Small intestine (tissue), 7 donors: ENCODE measurements at regions not wholly inside any gene's neighbourhood (a gene's known extent, or its start where the extent isn't known, plus 50 kb on each side); places are given as distances from the start of the nearest gene placed in this dataset.
"Not testable (repeated sequence)": the region's sequence is repeated elsewhere in the genome, so short reads cannot be mapped to it uniquely, and the experiment has no call there.

ENCODE experiments used
- DNase-seq, 2 donors: peaks; one replicate each; pipeline versions ENCODE4 v3.0.0 to v3.0.0-alpha.2; 2013
- FAIRE-seq: peaks from 2 replicates; lab custom pipeline; 2012; peaks lifted over from hg19 to GRCh38; lab: Jason Lieb, UNC
- H3K27ac ChIP-seq, 3 donors: one replicate each; pipeline ENCODE4 v1.5.1; 2013; ENCODE audit warnings: low read length in 2 of 3, mild to moderate bottlenecking in 2 of 3, control low read depth in 1 of 3, inconsistent platforms in 1 of 3, low read depth in 1 of 3, moderate library complexity in 1 of 3
- H3K27me3 ChIP-seq, 3 donors: one replicate each; pipeline ENCODE4 v1.6.1; 2013; ENCODE audit warnings: low read length in 3 of 3, inconsistent platforms in 1 of 3; ENCODE audit not compliant: control insufficient read depth in 3 of 3, insufficient read depth in 3 of 3
- H3K36me3 ChIP-seq, 3 donors: one replicate each; pipeline ENCODE4 v1.6.1; 2013; ENCODE audit warnings: low read length in 3 of 3, inconsistent platforms in 1 of 3, low read depth in 1 of 3, mild to moderate bottlenecking in 1 of 3, moderate library complexity in 1 of 3; ENCODE audit not compliant: control insufficient read depth in 3 of 3, insufficient read depth in 2 of 3
- H3K4me1 ChIP-seq, 3 donors: one replicate each; pipeline ENCODE4 v1.6.1; 2013; ENCODE audit warnings: low read length in 2 of 3, inconsistent platforms in 1 of 3, low read depth in 1 of 3, mild to moderate bottlenecking in 1 of 3, moderate library complexity in 1 of 3; ENCODE audit not compliant: control insufficient read depth in 3 of 3, insufficient read depth in 2 of 3
- H3K4me3 ChIP-seq, 3 donors: one replicate each; pipeline ENCODE4 v1.5.1; 2013; ENCODE audit warnings: low read length in 3 of 3, control low read depth in 1 of 3, inconsistent platforms in 1 of 3, low read depth in 1 of 3, mild to moderate bottlenecking in 1 of 3, moderate library complexity in 1 of 3
- H3K9me3 ChIP-seq, 2 donors: one replicate each; pipeline ENCODE4 v1.6.1; 2013; ENCODE audit warnings: low read depth in 1 of 2, low read length in 1 of 2; ENCODE audit not compliant: control insufficient read depth in 2 of 2, insufficient read depth in 1 of 2
- WGBS, 3 donors: extraction: QIAGEN DNeasy Blood & Tissue Kit; methylation state at CpG; one replicate each; pipeline ENCODE4 v1.1.7; 2013; 5-methylcytosine and 5-hydroxymethylcytosine counted together
- donor health status: healthy with polysubstance abuse.
- donor health status: control.
- donor health status: control.
- donor health status: Bipolar disorder and iron deficiency.
- donor health status: healthy.

DNA sequence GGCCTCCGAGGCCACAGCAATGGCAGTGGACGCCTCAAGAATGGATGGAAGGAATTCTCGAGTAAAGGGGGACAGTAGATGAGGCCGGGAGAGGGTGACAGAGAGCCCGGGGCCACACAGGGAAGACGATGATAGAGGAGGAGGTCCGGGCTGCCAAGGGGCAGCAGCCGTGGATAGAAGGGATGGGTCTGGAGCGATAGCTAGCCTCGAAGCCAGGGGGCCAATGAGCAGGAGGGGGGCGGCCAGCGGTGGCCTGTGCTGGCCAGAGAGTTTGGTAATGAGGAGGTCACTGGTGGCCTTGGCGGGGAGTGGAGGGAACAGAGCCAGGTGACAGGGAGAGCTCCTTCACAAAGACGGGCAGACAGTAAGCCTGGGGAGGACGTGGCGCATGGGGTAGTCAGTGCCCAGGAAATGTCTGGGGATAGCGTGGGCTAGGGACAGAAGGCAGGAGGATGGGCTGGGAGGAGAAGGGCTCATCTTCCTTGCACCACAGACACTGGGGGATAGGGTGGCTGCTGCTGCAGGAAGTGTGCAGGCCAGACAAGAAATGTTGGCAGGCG is 87.8 kb upstream of the ASB18 start:
- Histone ChIP-seq H3K4me1 (no peaks in the 10 kb centered on the region), H3K27ac (no peak overlapping the region), H3K4me3 (no peak overlapping the region), H3K27me3 (no peaks in the 10 kb centered on the region), H3K36me3 (peaks cover 0 to 28% (median 0%) of the 10 kb centered on the region in 3 donors), H3K9me3 (no peaks in the 10 kb centered on the region)
- DNase-seq, result no peak
- FAIRE-seq, result no peak
- 85 to 86% (median 86%) methylated on average over 18 of the region's 18 CpGs for WGBS, 3 donors

DNA sequence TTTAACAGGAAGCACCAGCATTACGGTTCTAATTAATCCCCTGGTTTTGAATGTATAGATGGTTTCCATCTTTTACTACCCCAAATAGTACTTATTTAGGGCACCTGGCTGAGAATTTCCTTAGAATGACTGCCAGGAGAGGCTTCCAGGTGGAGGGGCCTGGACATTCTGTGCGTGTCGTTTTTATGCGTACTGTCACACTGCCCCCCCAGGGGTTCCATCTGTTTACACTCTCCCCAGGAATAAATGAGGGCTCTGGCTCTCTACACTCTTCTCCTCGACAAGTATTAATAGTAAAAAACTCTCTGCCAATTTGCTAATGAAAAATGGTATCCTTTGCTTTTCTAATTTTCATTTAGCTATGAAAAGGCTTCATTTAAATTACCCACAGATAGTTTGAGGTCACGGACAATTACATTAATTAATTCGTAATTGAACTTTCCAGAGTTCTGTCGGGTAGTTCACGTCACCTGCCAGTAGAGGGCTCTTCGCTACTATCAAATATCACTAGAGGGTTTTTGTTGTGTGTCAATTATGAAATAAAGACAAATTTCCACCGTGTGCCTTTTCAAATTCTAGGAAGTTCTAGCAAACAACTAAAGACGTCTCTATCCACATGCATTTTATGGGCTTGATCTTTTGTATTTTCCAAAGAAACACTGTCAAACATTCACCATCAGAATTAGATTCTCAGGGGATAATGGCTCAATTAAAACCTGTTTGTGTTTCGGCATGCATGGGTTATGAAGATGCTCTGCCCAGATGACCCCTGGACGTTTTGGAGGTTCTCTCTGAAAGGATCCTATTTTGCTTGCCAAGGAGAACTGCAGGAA is 88.8 kb upstream of the ASB18 start:
- Histone ChIP-seq H3K27me3 (no peaks in the 10 kb centered on the region), H3K27ac (no peak overlapping the region), H3K4me3 (no peak overlapping the region), H3K9me3 (no peaks in the 10 kb centered on the region), H3K4me1 (no peaks in the 10 kb centered on the region), H3K36me3 (peaks cover 0 to 28% (median 0%) of the 10 kb centered on the region in 3 donors)
- FAIRE-seq (no peak), DNase-seq (peak; percentile 33 to 41)
- 17 to 22% (median 17%) methylated on average over 14 of the region's 14 CpGs for WGBS, 3 donors

DNA sequence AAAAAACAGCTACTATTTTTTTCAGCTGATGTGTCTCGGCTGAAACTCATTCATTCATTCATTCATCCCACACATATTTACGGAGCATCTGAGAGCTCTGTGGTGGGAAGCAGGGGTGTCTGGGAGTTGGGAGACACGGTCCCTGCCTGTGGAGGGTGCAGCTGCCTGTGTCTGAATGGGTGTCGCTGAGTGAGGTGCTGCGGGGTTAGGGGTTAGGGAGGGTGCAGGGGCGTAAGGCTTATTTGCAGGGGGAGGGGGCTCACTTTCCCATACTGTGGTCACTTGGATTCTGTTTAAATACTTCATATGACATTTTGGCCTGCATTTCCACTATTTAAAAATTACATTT is 89.4 kb upstream of the ASB18 start:
- FAIRE-seq, result no peak
- Histone ChIP-seq H3K27me3 (no peaks in the 10 kb centered on the region), H3K4me1 (no peaks in the 10 kb centered on the region), H3K4me3 (no peak overlapping the region), H3K27ac (no peak overlapping the region), H3K9me3 (no peaks in the 10 kb centered on the region), H3K36me3 (peaks cover 0 to 24% (median 0%) of the 10 kb centered on the region in 3 donors)
- no peak for DNase-seq
- WGBS, 3 donors, result 75 to 84% (median 77%) methylated on average over 6 of the region's 6 CpGs

DNA sequence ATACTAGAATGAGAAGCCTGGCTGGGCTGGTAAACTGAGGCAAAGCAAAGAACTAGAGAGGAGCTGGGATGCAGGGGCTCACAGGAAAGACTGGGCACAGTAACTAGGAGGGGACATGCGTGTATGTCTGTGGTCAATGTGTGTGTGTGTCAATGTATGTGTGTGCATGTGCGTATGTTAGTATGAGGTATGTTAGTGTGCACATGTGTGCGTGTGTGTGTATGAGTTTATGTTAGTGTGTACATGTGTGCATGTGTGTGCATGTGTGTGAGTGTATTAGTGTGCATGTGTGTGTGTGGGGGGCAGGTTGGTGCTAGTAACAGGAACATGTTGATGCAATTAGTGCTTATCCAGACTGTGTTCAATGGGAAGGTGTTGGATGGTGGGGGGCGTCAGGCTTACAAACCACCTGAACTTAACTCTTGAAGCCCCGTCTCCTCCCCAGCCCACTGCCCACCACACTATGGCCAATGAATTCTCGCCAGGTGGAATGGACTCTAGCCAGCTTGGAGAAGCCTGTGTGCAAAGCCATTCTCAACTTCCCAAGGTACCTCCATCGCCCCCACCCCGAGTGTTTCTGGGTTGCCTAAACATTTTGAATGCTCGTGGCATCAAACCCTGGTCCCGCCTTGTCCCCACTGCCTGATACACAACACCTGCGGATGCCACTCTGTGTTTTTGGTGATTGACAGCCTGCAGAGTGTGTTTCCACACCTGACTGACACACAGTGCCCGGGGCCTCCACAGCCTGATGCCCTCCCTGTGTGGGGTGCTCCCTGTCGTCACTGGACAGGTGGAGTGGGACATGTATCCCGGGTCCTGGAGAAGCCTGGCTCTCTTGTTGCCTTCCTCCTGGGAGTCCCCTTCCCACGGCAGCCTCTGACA is 90.1 kb upstream of the ASB18 start:
- H3K4me3 ChIP-seq, result no peak overlapping the region
- H3K27ac ChIP-seq, result no peak overlapping the region
- no peaks in the 10 kb centered on the region for H3K9me3 ChIP-seq
- H3K4me1 ChIP-seq, result no peaks in the 10 kb centered on the region
- WGBS, 3 donors, result 85 to 89% (median 88%) methylated on average over 15 of the region's 15 CpGs
- peaks cover 0 to 20% (median 0%) of the 10 kb centered on the region in 3 donors for H3K36me3 ChIP-seq
- no peaks in the 10 kb centered on the region for H3K27me3 ChIP-seq
- DNase-seq, result no peak
- no peak for FAIRE-seq

DNA sequence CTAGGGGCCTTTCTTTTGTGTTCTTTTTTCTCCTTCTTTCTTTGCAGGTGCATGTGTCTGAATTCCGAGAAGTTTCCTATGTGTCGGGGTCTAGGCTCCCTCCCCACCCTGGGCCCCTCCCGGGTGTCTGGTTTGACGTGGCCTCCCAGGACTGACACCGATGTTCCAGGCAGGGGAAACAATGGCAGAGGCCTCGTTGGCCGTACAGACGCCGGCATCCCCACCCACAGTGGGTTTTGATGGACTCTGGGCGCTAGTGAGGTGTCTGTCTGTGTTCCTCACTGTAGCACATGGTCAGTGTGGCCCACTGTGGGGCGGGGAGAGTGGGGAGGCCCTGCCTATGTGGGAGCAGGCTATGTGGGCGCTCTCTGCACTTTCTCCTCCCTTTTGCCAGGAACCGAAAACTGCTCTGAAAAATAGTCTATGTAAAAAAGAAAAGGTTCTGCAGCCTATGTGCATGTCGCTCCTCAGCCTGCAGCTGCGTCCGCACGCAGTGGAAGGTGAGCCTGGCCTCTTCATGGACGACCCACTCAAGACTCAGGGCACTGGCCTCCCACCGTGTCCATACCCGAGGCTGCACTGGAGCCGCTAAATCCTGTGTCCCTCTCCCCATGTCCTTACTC is 90.9 kb upstream of the ASB18 start:
- no peak overlapping the region for H3K27ac ChIP-seq
- WGBS, 3 donors, result 87 to 89% (median 89%) methylated on average over 21 of the region's 21 CpGs

DNA sequence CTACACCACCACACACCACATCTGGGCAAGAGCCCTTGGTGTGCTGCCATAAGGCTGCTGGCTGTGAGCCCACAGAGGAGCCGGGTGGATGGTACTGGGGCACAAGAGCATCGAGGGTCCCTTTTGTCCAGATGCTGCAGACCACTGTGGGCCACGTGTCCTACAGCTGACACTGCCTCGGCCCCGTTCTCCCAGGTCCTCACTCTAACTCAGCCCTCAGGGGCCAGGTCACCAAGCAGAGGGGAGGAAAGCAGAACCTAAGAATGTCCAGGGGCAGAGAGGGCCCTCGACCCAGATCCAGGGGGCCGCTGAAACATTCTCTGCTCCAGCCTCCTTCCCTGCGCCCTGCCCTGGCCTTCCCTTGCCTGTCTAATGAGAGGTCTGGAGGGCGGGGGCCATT is 91.7 kb upstream of the ASB18 start:
- H3K27me3 ChIP-seq, result no peaks in the 10 kb centered on the region
- no peaks in the 10 kb centered on the region for H3K9me3 ChIP-seq
- no peak overlapping the region for H3K4me3 ChIP-seq
- FAIRE-seq, result no peak
- no peak overlapping the region for H3K27ac ChIP-seq
- DNase-seq, result no peak
- no peaks in the 10 kb centered on the region for H3K4me1 ChIP-seq
- H3K36me3 ChIP-seq, result peaks cover 0 to 15% (median 0%) of the 10 kb centered on the region in 3 donors
- WGBS, 3 donors, result 85 to 88% (median 85%) methylated on average over 8 to 9 of the region's 9 CpGs

More for the DNA sequence above, 90.9 kb upstream of the ASB18 start:
- H3K4me3 ChIP-seq, result no peak overlapping the region
- no peaks in the 10 kb centered on the region for H3K9me3 ChIP-seq
- FAIRE-seq, result no peak
- no peaks in the 10 kb centered on the region for H3K4me1 ChIP-seq
- no peaks in the 10 kb centered on the region for H3K27me3 ChIP-seq
- DNase-seq, result no peak
- peaks cover 0 to 22% (median 0%) of the 10 kb centered on the region in 3 donors for H3K36me3 ChIP-seq

DNA sequence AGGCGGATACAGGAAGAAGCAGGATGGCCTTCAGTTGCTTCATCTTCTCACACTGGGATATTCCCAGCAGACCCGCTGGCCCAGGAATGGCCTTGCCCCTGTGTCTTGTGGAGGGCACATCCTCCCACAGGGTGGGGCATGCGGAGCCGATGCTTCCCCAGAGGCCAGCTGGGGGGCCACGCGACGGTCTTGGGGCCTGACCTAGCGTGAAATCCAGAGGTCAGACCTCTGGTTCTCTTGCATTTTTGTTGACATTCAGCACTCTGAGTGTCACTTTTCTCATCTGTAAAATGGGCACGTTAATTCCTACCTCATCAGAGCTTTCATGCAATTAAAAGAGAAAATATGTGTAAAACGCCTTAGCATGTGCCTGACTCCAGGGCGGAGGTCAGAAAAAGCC is 92.1 kb upstream of the ASB18 start:
- H3K9me3 ChIP-seq, H3K27me3 ChIP-seq, DNase-seq, H3K4me3 ChIP-seq, H3K4me1 ChIP-seq, H3K27ac ChIP-seq, FAIRE-seq: not testable (repeated sequence)
- WGBS, 3 donors, result 91 to 96% (median 91%) methylated on average over 4 to 9 of the region's 11 CpGs
- peaks cover 0 to 12% (median 0%) of the 10 kb centered on the region in 3 donors for H3K36me3 ChIP-seq

DNA sequence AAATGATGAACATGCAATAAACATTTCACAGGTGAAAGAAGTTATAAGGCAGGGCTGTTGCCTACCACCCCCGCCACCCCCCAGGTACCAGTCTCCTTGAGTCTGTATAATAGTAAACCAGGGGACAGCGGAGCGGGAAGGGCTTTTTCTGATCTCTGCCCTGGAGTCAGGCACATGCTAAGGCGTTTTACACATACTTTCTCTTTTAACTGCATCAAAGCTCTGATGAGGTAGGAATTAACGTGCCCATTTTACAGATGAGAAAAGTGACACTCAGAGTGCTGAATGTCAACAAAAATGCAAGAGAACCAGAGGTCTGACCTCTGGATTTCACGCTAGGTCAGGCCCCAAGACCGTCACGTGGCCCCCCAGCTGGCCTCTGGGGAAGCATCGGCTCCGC is 94.3 kb upstream of the ASB18 start:
- not testable (repeated sequence) for H3K27ac ChIP-seq, DNase-seq, FAIRE-seq, H3K4me1 ChIP-seq, H3K4me3 ChIP-seq, H3K36me3 ChIP-seq, H3K27me3 ChIP-seq, H3K9me3 ChIP-seq
- 90 to 94% (median 91%) methylated on average over 4 to 9 of the region's 10 CpGs for WGBS, 3 donors
